ENCODE measurements at regions not wholly inside any gene's neighbourhood (a gene's known extent, or its start where the extent isn't known, plus 50 kb on each side); places are given as distances from the start of the nearest gene placed in this dataset.

- no peak for DNase-seq
Measured at GRCh38 chr2:157076526-157077161, 180.9 kb upstream of the GALNT5 start.

- no peak for DNase-seq
Measured at GRCh38 chr2:157077753-157078350, 179.7 kb upstream of the GALNT5 start.

GRCh38 chr2:157082950-157083349 lies 174.6 kb upstream of the GALNT5 start:
- no peak for DNase-seq

GRCh38 chr2:157085522-157085921 lies 172.0 kb upstream of the GALNT5 start:
- DNase-seq, result no peak

- DNase-seq, result no peak
Measured at GRCh38 chr2:157087373-157088002, 170.0 kb upstream of the GALNT5 start.

- DNase-seq, result no peak
Measured at GRCh38 chr2:157093666-157094065, 163.8 kb upstream of the GALNT5 start.

- no peak for DNase-seq
Measured at GRCh38 chr2:157105372-157105771, 152.1 kb upstream of the GALNT5 start.

- no peak for DNase-seq
Measured at GRCh38 chr2:157106950-157107349, 150.6 kb upstream of the GALNT5 start.

GRCh38 chr2:157107460-157107859 lies 150.0 kb upstream of the GALNT5 start:
- DNase-seq, result no peak

- no peak for DNase-seq
Measured at GRCh38 chr2:157107877-157108276, 149.6 kb upstream of the GALNT5 start.

GRCh38 chr2:157122776-157123175 lies 134.7 kb upstream of the GALNT5 start:
- no peak for DNase-seq

GRCh38 chr2:157124731-157125130 lies 132.8 kb upstream of the GALNT5 start:
- DNase-seq, result no peak

- no peak for DNase-seq
Measured at GRCh38 chr2:157125685-157126084, 131.8 kb upstream of the GALNT5 start.

- no peak for DNase-seq
Measured at GRCh38 chr2:157127249-157128012, 130.1 kb upstream of the GALNT5 start.

- DNase-seq, result no peak
Measured at GRCh38 chr2:157143901-157144300, 113.6 kb upstream of the GALNT5 start.

- DNase-seq, result no peak
Measured at GRCh38 chr2:157149270-157149669, 108.2 kb upstream of the GALNT5 start.

- no peak for DNase-seq
Measured at GRCh38 chr2:157150747-157151146, 106.8 kb upstream of the GALNT5 start.

GRCh38 chr2:157152362-157152761 lies 105.1 kb upstream of the GALNT5 start:
- no peak for DNase-seq

- no peak for DNase-seq
Measured at GRCh38 chr2:157155992-157156391, 101.5 kb upstream of the GALNT5 start.

- DNase-seq, result no peak
Measured at GRCh38 chr2:157158111-157158510, 99.4 kb upstream of the GALNT5 start.

- DNase-seq, result no peak
Measured at GRCh38 chr2:157159221-157159934, 98.1 kb upstream of the GALNT5 start.

GRCh38 chr2:157160111-157160510 lies 97.4 kb upstream of the GALNT5 start:
- no peak for DNase-seq

- no peak for DNase-seq
Measured at GRCh38 chr2:157164370-157164769, 93.1 kb upstream of the GALNT5 start.

Measured in CD4-positive, alpha-beta T cell treated with Interleukin-4 for 4 hours (primary cell).